ENCODE measurements at regions not wholly inside any gene's neighbourhood (a gene's known extent, or its start where the extent isn't known, plus 50 kb on each side); places are given as distances from the start of the nearest gene placed in this dataset.

- H3K4me3 ChIP-seq (ENCODE audit: low read length, poor library complexity, severe bottlenecking), result no peak overlapping the region
- no peaks in the 10 kb centered on the region for H3K9me3 ChIP-seq (ENCODE audit: insufficient read depth, low read depth, low read length)
- no peaks in the 10 kb centered on the region for H3K36me3 ChIP-seq (ENCODE audit: insufficient read depth, low read length)
- no peak overlapping the region for H2AFZ ChIP-seq (ENCODE audit: low read length)
- peaks cover 12% of the 10 kb centered on the region for H3K4me1 ChIP-seq (ENCODE audit: insufficient read depth, low read length, poor library complexity, severe bottlenecking)
- H3K79me2 ChIP-seq (ENCODE audit: insufficient read depth, low read length), result no peaks in the 10 kb centered on the region
- H3K27me3 ChIP-seq (ENCODE audit: insufficient read depth, low read length, poor library complexity, severe bottlenecking), result no peaks in the 10 kb centered on the region
- H3K9me2 ChIP-seq (replicated peaks; ENCODE audit: low read depth, low read length), result no peaks in the 10 kb centered on the region
- no peak overlapping the region for H3K4me2 ChIP-seq (ENCODE audit: low read depth, low read length, poor library complexity, severe bottlenecking)
- TF ChIP-seq EZH2phosphoT487 (IDR thresholded peaks at IDR 0.05; ENCODE audit: borderline replicate concordance), result no peak
- TF ChIP-seq CTCF (conservative IDR thresholded peaks at IDR 0.05; ENCODE audit: low read length), result no peak
- no peak overlapping the region for H3K9ac ChIP-seq (ENCODE audit: low read depth, low read length, poor library complexity, severe bottlenecking)
- no peaks in the 10 kb centered on the region for H4K20me1 ChIP-seq (ENCODE audit: insufficient read depth, low read length, poor library complexity, severe bottlenecking)
- H3F3A ChIP-seq (ENCODE audit: low read depth), result no peaks in the 10 kb centered on the region
Observed at GRCh38 chr9:82367016-82367415, 378.4 kb downstream of the SPATA31D1 start.

GRCh38 chr9:82367929-82368328 is 379.4 kb downstream of the SPATA31D1 start:
- Histone ChIP-seq H3K4me1 (ENCODE audit: insufficient read depth, low read length, poor library complexity, severe bottlenecking) (peaks cover 12% of the 10 kb centered on the region), H3K9me3 (ENCODE audit: insufficient read depth, low read depth, low read length) (0 out of 2 replicates have a peak, but pooled peaks cover 2% of the 10 kb centered on the region), H3K4me2 (ENCODE audit: low read depth, low read length, poor library complexity, severe bottlenecking) (no peak overlapping the region), H3F3A (ENCODE audit: low read depth) (no peaks in the 10 kb centered on the region), H3K36me3 (ENCODE audit: insufficient read depth, low read length) (no peaks in the 10 kb centered on the region), H3K9ac (ENCODE audit: low read depth, low read length, poor library complexity, severe bottlenecking) (no peak overlapping the region), H3K4me3 (ENCODE audit: low read length, poor library complexity, severe bottlenecking) (no peak overlapping the region), H3K27me3 (ENCODE audit: insufficient read depth, low read length, poor library complexity, severe bottlenecking) (no peaks in the 10 kb centered on the region), H2AFZ (ENCODE audit: low read length) (no peak overlapping the region), H4K20me1 (ENCODE audit: insufficient read depth, low read length, poor library complexity, severe bottlenecking) (no peaks in the 10 kb centered on the region), H3K9me2 (replicated peaks; ENCODE audit: low read depth, low read length) (no peaks in the 10 kb centered on the region), H3K79me2 (ENCODE audit: insufficient read depth, low read length) (no peaks in the 10 kb centered on the region)
- no peak for TF ChIP-seq CTCF (conservative IDR thresholded peaks at IDR 0.05; ENCODE audit: low read length)
- TF ChIP-seq EZH2phosphoT487 (IDR thresholded peaks at IDR 0.05; ENCODE audit: borderline replicate concordance), result no peak

GRCh38 chr9:82369251-82369945 is 380.8 kb downstream of the SPATA31D1 start:
- H3F3A ChIP-seq (ENCODE audit: low read depth), result no peaks in the 10 kb centered on the region
- 0 out of 2 replicates have a peak, but pooled peaks cover 5% of the 10 kb centered on the region for H3K9me3 ChIP-seq (ENCODE audit: insufficient read depth, low read depth, low read length)
- no peaks in the 10 kb centered on the region for H3K79me2 ChIP-seq (ENCODE audit: insufficient read depth, low read length)
- no peaks in the 10 kb centered on the region for H3K9me2 ChIP-seq (replicated peaks; ENCODE audit: low read depth, low read length)
- no peak overlapping the region for H3K4me3 ChIP-seq (ENCODE audit: low read length, poor library complexity, severe bottlenecking)
- H4K20me1 ChIP-seq (ENCODE audit: insufficient read depth, low read length, poor library complexity, severe bottlenecking), result no peaks in the 10 kb centered on the region
- no peak overlapping the region for H3K4me2 ChIP-seq (ENCODE audit: low read depth, low read length, poor library complexity, severe bottlenecking)
- H2AFZ ChIP-seq (ENCODE audit: low read length), result no peak overlapping the region
- no peaks in the 10 kb centered on the region for H3K27me3 ChIP-seq (ENCODE audit: insufficient read depth, low read length, poor library complexity, severe bottlenecking)
- peaks cover 12% of the 10 kb centered on the region for H3K4me1 ChIP-seq (ENCODE audit: insufficient read depth, low read length, poor library complexity, severe bottlenecking)
- no peak overlapping the region for H3K9ac ChIP-seq (ENCODE audit: low read depth, low read length, poor library complexity, severe bottlenecking)
- H3K36me3 ChIP-seq (ENCODE audit: insufficient read depth, low read length), result no peaks in the 10 kb centered on the region
- TF ChIP-seq EZH2phosphoT487 (IDR thresholded peaks at IDR 0.05; ENCODE audit: borderline replicate concordance) (no peak), CTCF (conservative IDR thresholded peaks at IDR 0.05; ENCODE audit: low read length) (no peak)

Data from Loucy (cell line).